Small intestine (tissue), 7 donors: ENCODE measurements at regions not wholly inside any gene's neighbourhood (a gene's known extent, or its start where the extent isn't known, plus 50 kb on each side); places are given as distances from the start of the nearest gene placed in this dataset.

Experiments used
- DNase-seq, 2 donors: peaks; one replicate each; pipeline versions ENCODE4 v3.0.0 to v3.0.0-alpha.2; 2013
- FAIRE-seq: peaks from 2 replicates; lab custom pipeline; 2012; peaks lifted over from hg19 to GRCh38; lab: Jason Lieb, UNC
- H3K27ac ChIP-seq, 3 donors: one replicate each; pipeline ENCODE4 v1.5.1; 2013; ENCODE audit warnings: low read length in 2 of 3, mild to moderate bottlenecking in 2 of 3, control low read depth in 1 of 3, inconsistent platforms in 1 of 3, low read depth in 1 of 3, moderate library complexity in 1 of 3
- H3K27me3 ChIP-seq, 3 donors: one replicate each; pipeline ENCODE4 v1.6.1; 2013; ENCODE audit warnings: low read length in 3 of 3, inconsistent platforms in 1 of 3; ENCODE audit not compliant: control insufficient read depth in 3 of 3, insufficient read depth in 3 of 3
- H3K36me3 ChIP-seq, 3 donors: one replicate each; pipeline ENCODE4 v1.6.1; 2013; ENCODE audit warnings: low read length in 3 of 3, inconsistent platforms in 1 of 3, low read depth in 1 of 3, mild to moderate bottlenecking in 1 of 3, moderate library complexity in 1 of 3; ENCODE audit not compliant: control insufficient read depth in 3 of 3, insufficient read depth in 2 of 3
- H3K4me1 ChIP-seq, 3 donors: one replicate each; pipeline ENCODE4 v1.6.1; 2013; ENCODE audit warnings: low read length in 2 of 3, inconsistent platforms in 1 of 3, low read depth in 1 of 3, mild to moderate bottlenecking in 1 of 3, moderate library complexity in 1 of 3; ENCODE audit not compliant: control insufficient read depth in 3 of 3, insufficient read depth in 2 of 3
- H3K4me3 ChIP-seq, 3 donors: one replicate each; pipeline ENCODE4 v1.5.1; 2013; ENCODE audit warnings: low read length in 3 of 3, control low read depth in 1 of 3, inconsistent platforms in 1 of 3, low read depth in 1 of 3, mild to moderate bottlenecking in 1 of 3, moderate library complexity in 1 of 3
- H3K9me3 ChIP-seq, 2 donors: one replicate each; pipeline ENCODE4 v1.6.1; 2013; ENCODE audit warnings: low read depth in 1 of 2, low read length in 1 of 2; ENCODE audit not compliant: control insufficient read depth in 2 of 2, insufficient read depth in 1 of 2
- WGBS, 3 donors: extraction: QIAGEN DNeasy Blood & Tissue Kit; methylation state at CpG; one replicate each; pipeline ENCODE4 v1.1.7; 2013; 5-methylcytosine and 5-hydroxymethylcytosine counted together
- donor health status: healthy with polysubstance abuse.
- donor health status: control.
- donor health status: control.
- donor health status: Bipolar disorder and iron deficiency.
- donor health status: healthy.

DNA sequence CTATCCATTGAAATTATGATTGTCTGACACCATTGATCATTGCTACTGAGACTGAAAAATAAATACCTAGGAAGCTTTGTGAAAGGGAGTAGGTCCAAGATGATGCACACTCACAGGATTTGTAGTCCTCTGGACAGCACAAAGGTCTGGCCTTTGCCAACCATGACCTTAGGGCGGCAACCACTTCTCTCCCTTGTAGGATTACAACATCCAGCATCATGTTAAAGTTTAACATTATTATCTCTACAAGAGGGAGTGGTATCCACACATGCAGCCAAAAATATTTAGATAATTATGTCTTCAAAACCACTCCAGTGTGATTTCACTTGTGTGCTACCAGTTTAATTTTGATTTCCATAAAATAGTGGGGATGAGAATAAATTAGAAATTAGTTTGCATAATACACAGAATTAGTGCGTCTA, 51.1 kb upstream of the NHSL1 start:
- WGBS, 3 donors: 25 to 47% (median 31%) methylated on average over 2 of the region's 2 CpGs
- DNase-seq (peak; percentile 67 to 88), FAIRE-seq (no peak)
- no peaks in the 10 kb centered on the region for H3K9me3 ChIP-seq
- peaks cover 2 to 42% (median 7%) of the 10 kb centered on the region in 3 donors for H3K4me1 ChIP-seq
- H3K27me3 ChIP-seq: peaks cover 0 to 2% (median 0%) of the 10 kb centered on the region in 3 donors
- H3K27ac ChIP-seq: peak overlapping the region in 1 of 3 donors; percentile 65
- H3K36me3 ChIP-seq: no peaks in the 10 kb centered on the region
- no peak overlapping the region for H3K4me3 ChIP-seq

DNA sequence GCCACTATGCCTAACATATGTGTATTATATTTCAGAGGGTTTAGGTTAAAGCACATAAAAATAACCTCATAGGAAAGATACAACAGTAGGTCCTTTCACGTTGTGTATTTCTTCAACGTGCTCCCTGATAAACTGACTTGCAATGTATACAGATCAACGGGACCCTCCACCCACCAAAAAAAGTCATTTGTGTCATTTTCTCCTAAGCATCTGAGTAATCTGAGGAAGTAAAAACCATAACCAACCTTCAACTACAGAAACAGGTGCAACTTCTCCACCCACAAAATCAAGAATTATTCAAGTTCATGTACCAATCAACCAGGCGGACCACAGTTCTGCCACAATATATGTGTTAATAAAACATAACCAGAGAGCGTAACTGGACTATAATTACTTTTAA, 54.9 kb upstream of the NHSL1 start:
- no peak for FAIRE-seq

DNA sequence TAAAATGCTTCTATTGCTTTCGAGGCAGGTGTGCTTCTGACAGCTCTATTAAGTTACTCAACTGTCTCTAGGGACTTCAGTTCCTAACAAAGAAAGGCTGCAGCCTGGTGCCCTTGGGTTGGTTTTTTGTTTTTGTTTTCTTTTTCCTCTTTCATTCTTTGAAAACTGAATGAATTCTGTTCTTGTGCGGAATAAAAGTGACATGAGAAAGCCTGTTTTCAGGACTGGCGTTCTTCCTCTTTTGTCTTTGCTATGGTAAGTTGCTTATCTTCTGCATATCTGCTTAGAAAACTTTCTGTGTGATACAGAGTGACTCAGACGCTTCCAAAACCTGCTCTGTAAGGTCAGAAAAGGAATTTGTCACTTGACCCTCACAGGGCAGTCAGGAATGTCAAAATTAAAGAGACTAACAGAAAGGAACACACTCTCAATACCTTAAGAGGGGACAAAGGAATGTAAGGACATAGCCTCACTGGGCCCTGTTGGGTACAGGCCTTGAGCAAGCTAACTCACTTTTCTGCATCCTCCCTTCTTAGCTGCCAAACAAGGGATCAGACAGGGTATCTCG, 56.2 kb upstream of the NHSL1 start:
- no peak for FAIRE-seq
- DNase-seq: no peak
- H3K27me3 ChIP-seq: peaks cover 0 to 2% (median 0%) of the 10 kb centered on the region in 3 donors
- H3K27ac ChIP-seq: no peak overlapping the region
- no peak overlapping the region for H3K4me3 ChIP-seq
- H3K4me1 ChIP-seq: peaks cover 2 to 27% (median 5%) of the 10 kb centered on the region in 3 donors
- no peaks in the 10 kb centered on the region for H3K9me3 ChIP-seq
- WGBS, 3 donors: 59 to 70% (median 65%) methylated on average over 5 of the region's 5 CpGs
- no peaks in the 10 kb centered on the region for H3K36me3 ChIP-seq

More for the DNA sequence above, 54.9 kb upstream of the NHSL1 start:
- Histone ChIP-seq H3K4me3 (no peak overlapping the region), H3K27me3 (peaks cover 0 to 2% (median 0%) of the 10 kb centered on the region in 3 donors), H3K27ac (peak overlapping the region in 1 of 3 donors; percentile 55), H3K36me3 (no peaks in the 10 kb centered on the region), H3K4me1 (peaks cover 2 to 32% (median 7%) of the 10 kb centered on the region in 3 donors), H3K9me3 (no peaks in the 10 kb centered on the region)
- peak in 1 of 2 donors; percentile 53 for DNase-seq
- WGBS, 3 donors: 51 to 67% (median 58%) methylated on average over 5 of the region's 5 CpGs

DNA sequence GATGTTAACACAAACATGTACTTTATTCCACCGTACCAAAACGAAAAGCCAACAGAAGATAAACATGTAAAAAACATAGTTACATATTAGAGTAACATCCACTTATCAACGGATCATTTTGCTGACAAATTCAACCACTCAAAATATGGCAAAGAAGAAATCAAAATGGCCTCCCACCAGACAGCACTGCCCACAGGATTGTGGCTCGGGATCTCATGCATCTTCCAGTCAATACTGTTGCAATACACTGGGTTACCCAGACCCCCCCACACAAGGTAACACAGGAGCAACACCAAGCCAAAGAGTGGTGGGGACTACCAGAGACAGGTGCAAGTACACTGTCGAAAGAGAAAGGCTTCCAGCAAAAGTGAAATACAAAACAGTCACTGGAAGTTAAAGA, 57.9 kb upstream of the NHSL1 start:
- Histone ChIP-seq H3K27me3 (peaks cover 0 to 2% (median 0%) of the 10 kb centered on the region in 3 donors), H3K27ac (no peak overlapping the region), H3K36me3 (no peaks in the 10 kb centered on the region), H3K4me3 (no peak overlapping the region), H3K9me3 (no peaks in the 10 kb centered on the region), H3K4me1 (peaks cover 2 to 26% (median 5%) of the 10 kb centered on the region in 3 donors)
- 84 to 87% (median 84%) methylated on average over 5 of the region's 5 CpGs for WGBS, 3 donors
- no peak for DNase-seq
- no peak for FAIRE-seq

DNA sequence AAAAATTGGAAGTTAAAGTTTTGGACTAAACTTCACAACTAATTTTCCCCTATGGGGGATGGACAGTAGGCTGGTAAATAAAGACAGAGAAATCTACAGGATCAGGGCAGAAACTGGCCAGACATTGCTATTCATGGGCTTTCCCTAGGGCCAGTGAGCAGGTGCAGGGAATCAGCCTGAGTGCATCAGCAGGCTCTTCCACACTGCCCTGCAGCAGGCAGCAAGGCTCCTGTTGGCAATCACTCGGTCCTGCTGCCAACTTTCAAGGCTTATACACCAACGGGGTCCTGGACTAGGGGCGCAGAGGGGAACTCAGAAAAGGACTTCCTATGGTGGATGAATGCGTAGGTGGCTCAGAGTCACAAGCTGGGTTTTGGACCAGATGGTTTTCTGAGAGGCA, 59.8 kb upstream of the NHSL1 start:
- peaks cover 2 to 29% (median 2%) of the 10 kb centered on the region in 3 donors for H3K4me1 ChIP-seq
- no peak overlapping the region for H3K4me3 ChIP-seq
- no peaks in the 10 kb centered on the region for H3K36me3 ChIP-seq
- no peaks in the 10 kb centered on the region for H3K9me3 ChIP-seq
- no peaks in the 10 kb centered on the region for H3K27me3 ChIP-seq
- FAIRE-seq: no peak
- H3K27ac ChIP-seq: no peak overlapping the region
- no peak for DNase-seq
- WGBS, 3 donors: 82 to 86% (median 84%) methylated on average over 4 of the region's 4 CpGs

DNA sequence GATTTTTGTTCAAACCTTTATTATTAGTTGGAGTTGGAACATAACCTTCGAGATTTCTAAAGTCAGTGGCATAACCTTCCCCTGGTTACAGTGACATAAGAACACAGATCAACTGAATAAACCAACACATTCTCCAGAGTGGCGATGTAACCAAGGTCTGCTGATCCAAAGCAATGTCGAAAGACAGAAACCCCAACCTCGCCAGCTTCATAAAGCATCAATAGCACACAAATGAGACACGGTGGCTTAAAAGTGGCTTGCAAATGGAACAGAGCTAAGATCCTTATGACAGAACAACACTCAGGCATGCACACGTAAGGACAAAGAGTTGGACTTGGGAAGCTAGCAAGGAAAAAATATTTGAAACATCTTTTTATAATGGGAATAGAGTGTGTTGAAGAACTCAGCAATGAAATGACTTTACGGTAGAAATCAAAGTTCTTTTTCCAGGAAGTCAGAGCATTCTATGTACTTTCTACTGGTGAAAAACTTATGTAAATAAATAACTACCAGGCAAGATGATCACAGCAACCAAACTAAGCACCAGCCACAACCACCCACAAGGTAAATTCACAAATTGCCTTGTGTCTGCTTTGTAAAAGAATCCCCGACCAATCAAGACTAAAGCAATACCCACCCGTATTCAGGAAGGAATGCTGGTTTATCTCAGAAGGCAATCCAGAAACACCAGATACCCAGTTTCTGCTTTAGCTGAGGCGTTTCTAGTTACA, 61.0 kb upstream of the NHSL1 start:
- Histone ChIP-seq H3K27me3 (no peaks in the 10 kb centered on the region), H3K27ac (peak overlapping the region in 1 of 3 donors; percentile 49), H3K36me3 (no peaks in the 10 kb centered on the region), H3K4me3 (peak overlapping the region in 1 of 3 donors; percentile 10), H3K4me1 (peaks cover 0 to 18% (median 1%) of the 10 kb centered on the region in 3 donors), H3K9me3 (no peaks in the 10 kb centered on the region)
- 59 to 67% (median 65%) methylated on average over 10 of the region's 10 CpGs for WGBS, 3 donors
- DNase-seq: peak; percentile 37 to 74
- no peak for FAIRE-seq

DNA sequence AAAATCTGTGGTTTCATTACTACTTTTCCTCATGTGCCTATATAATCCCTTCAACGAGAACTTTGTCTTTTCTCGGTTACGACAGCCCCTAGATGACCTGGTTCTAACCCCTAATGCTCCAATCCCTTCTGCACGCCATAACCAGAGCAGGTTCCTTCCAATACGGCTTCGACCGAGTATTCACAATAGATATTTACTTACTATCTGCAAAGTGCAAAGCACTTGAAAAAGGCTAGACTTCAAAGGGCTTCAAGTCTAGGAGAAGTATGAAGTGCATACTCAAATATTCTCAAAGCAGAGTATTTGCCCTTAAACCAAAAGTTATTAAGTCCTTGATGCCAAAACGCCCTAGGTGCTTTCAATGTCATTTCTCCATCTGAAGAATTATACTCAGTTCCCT, 63.4 kb upstream of the NHSL1 start:
- no peak for FAIRE-seq
- WGBS, 3 donors: 93 to 95% (median 95%) methylated on average over 8 of the region's 8 CpGs

DNA sequence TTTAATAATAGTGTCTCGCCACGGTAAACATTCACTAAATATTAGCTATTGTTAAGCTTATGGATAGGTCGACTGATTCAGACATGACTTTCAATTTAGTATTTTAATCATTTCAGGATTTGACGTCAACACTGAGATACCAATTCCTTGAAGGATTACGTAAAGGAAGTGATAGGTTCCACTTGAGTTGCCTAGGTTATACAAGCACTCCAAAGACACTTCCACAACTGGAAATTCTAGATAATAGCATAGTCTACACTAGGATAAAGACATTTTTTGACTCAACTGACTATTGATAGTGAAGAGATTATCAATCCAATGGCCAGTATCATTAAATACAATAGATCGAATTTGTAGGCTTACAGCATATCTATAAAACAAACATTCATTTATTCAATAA, 63.9 kb upstream of the NHSL1 start:
- no peak for DNase-seq
- no peaks in the 10 kb centered on the region for H3K9me3 ChIP-seq
- WGBS, 3 donors: 92 to 93% (median 92%) methylated on average over 6 of the region's 6 CpGs
- peaks cover 0 to 12% (median 0%) of the 10 kb centered on the region in 3 donors for H3K4me1 ChIP-seq
- FAIRE-seq: no peak
- H3K36me3 ChIP-seq: no peaks in the 10 kb centered on the region
- H3K4me3 ChIP-seq: no peak overlapping the region
- H3K27me3 ChIP-seq: no peaks in the 10 kb centered on the region
- H3K27ac ChIP-seq: no peak overlapping the region

More for the DNA sequence above, 63.4 kb upstream of the NHSL1 start:
- DNase-seq: no peak
- peaks cover 0 to 12% (median 0%) of the 10 kb centered on the region in 3 donors for H3K4me1 ChIP-seq
- H3K27me3 ChIP-seq: no peaks in the 10 kb centered on the region
- no peaks in the 10 kb centered on the region for H3K36me3 ChIP-seq
- no peak overlapping the region for H3K27ac ChIP-seq
- no peaks in the 10 kb centered on the region for H3K9me3 ChIP-seq
- no peak overlapping the region for H3K4me3 ChIP-seq
